CD1c-positive myeloid dendritic cell (primary cell): ENCODE measurements at regions not wholly inside any gene's neighbourhood (a gene's known extent, or its start where the extent isn't known, plus 50 kb on each side); places are given as distances from the start of the nearest gene placed in this dataset.

Experiments used
- DNase-seq: peaks from one replicate; pipeline ENCODE4 v3.0.0-alpha.2; 2016; ENCODE audit errors: extremely low spot score

DNA sequence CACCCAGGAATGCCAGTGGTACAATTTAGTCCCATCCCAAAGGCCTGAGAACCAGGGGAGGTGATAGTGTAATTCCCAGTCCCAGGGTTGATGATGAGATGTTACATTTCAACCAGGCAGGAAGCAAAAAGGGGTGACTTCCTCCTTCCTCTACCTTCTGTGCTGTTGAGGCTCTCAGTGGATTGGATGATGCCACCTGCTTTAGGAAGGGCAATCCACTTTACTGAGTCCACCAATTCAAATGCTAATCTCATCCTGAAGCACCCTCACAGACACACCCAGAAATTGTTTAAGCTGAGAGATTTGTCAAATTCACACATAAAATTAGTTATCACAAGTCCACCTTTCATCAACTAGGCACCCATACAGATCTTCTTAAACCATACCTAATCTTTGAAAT, 418.5 kb upstream of the GOLIM4 start:
- DNase-seq: no peak

- no peak for DNase-seq
Observed at GRCh38 chr3:168512802-168513201, 417.1 kb upstream of the GOLIM4 start.

GRCh38 chr3:168511428-168512014, 415.8 kb upstream of the GOLIM4 start:
- DNase-seq: no peak

GRCh38 chr3:168506589-168506988, 410.9 kb upstream of the GOLIM4 start:
- no peak for DNase-seq

- DNase-seq: no peak
Observed at GRCh38 chr3:168501570-168501969, 405.8 kb upstream of the GOLIM4 start.

GRCh38 chr3:168498194-168498593, 402.5 kb upstream of the GOLIM4 start:
- no peak for DNase-seq

- no peak for DNase-seq
Observed at GRCh38 chr3:168497741-168498140, 402.0 kb upstream of the GOLIM4 start.

GRCh38 chr3:168497183-168497582, 401.5 kb upstream of the GOLIM4 start:
- DNase-seq: no peak

- no peak for DNase-seq
Observed at GRCh38 chr3:168495932-168496331, 400.2 kb upstream of the GOLIM4 start.

DNA sequence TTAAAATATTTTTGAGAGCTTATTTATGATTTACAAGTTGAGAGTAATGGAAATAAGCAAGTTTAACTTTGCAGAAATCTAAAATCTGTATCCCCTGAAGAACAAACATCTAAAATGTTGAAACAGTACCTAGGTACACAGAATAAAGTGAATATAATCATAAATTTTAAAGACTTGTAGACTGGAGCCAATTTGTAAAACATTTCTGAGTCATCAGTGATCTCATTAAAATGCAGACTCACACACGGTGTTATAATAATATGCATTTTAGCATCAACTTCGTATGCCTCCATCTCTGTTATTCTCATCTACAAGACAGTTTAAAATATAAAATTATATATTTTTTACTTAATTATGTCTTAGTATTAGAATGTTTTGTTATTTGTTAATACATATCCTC, 399.5 kb upstream of the GOLIM4 start:
- DNase-seq: no peak

DNA sequence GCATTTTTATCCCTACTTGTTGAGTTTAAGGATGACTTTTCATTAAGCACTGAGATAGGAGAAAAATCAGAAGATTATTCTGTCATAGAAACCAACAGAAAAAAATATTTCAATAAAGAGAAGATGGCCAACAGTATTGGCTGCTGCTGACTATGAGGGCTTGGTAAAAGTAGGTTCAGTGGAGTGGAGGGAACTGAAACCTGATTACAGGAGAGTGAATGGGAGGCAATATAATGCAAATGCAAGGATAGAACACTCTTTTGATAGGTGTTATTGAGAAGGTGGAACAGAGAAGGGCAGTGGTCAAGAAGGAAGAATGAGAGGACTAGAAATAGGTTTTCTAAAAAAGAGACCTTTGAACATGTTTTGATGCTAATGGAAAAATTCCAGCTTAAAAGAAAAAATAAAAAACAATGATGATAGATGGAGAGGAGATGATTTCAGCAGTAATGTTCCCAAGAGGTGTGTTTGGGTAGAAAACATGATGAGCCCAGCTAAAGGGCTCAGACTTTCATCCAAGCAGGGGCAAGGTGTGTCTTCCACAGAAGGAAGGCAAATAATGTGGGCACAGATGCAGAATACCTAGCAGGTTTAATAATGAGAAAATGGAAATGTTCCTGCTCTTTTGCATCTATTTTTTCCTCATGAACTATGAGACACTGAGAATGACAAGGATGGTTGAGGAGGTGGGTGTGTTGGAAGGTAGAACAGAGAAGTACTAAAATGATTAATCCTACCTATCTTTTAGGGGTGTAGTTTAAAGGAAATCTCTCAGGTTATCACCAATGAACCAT, 397.9 kb upstream of the GOLIM4 start:
- DNase-seq: no peak

DNA sequence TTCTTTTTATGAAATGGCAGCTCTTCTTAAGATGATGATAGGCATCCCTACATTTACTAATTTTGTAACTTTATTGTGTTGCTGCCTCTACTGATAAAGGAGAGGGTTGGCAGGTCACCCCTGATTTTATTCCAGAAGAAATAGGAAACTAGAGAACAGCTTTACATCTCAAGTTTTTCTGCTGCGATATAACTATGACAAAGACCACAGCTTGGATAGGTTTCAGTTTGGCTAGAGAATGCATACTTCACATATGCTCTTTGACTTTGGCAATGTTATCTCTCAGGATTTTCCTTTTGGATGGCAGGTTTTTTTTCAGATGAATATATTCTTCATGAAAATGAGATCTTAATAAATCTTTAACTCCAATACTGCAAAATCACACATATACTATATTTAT, 395.3 kb upstream of the GOLIM4 start:
- no peak for DNase-seq

- no peak for DNase-seq
Observed at GRCh38 chr3:168489301-168489700, 393.6 kb upstream of the GOLIM4 start.

GRCh38 chr3:168485936-168486335, 390.2 kb upstream of the GOLIM4 start:
- DNase-seq: no peak

GRCh38 chr3:168476360-168476980, 380.7 kb upstream of the GOLIM4 start:
- DNase-seq: no peak

DNA sequence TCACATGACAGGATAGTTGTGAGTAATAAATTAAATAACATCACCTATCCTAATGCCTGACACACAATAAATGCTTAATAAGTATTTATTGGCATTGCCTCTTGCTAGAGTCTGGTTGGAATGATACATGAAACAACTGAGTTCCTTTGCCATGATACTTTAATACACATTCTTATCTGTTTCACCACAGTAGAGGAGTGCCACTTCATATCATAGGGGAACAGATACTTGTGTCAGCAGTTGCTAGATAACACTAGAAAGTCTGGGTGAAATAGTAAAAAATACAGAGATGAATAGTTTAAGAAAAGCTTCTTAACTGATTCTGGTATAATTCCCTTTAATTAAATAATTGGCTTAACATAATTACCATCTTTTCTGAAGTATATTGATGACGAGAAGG, 380.0 kb upstream of the GOLIM4 start:
- no peak for DNase-seq

DNA sequence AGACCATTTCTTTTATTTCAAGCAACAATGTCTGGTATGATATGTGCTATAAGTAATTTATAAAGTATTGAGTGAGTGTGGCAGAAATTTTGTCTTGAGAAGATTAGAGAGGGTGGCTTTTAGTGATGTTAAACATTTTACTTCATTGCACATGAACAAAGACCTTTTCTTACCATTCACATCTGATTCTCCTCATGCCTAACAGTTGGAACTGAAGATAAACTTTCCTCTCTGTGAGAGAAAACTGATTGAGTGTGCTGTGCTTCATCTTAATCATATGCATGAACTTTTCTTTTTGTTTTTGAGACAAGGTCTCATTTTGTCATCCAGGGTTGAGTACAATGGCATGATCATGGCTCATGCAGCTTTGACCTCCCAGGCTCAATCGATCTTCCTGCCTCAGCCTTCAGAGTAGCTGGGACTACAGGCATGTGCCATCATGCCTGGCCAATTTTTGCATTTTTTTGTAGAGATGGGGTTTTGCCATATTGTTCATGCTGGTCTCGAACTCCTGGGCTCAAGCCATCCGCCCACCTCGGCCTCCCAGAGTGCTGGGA, 377.7 kb upstream of the GOLIM4 start:
- DNase-seq: no peak

DNA sequence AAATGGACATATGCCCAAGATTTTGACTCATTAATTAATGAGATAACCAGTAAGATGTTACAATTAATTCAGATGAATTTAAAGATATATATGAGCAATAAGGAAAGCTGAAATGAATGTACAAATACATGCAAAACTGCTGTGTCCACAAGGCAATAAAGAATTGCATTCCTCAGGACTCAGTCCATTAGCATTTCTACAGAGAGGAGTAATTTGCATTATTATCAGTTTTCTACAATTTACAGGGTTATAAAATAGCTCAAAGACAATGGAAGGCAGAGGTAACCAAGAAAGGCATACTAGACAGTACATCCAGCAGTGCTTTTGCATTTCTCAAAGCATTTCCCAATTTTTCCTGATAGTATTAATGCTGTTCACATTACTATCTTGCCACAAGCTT, 377.1 kb upstream of the GOLIM4 start:
- DNase-seq: no peak

GRCh38 chr3:168470380-168470779, 374.7 kb upstream of the GOLIM4 start:
- DNase-seq: no peak

DNA sequence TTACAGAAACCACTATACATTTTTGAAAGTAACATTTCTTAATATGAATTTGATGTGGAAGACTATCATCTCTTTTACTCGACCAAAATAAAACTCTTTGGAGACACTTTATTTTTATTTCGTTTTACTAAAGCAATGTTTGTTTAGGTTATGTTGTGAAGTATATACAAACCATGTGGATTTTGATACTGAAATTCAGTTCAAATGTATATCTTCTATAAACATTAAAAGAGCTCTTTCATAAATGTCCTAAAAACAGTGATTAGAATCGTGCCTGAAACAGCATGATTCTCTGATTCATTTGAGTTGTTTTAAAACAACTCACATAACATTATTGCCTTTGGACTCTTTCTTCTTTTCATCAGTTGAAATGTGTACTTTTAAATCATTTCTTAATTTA, 373.7 kb upstream of the GOLIM4 start:
- no peak for DNase-seq

- peak; percentile 29 for DNase-seq
Observed at GRCh38 chr3:168467115-168467714, 371.5 kb upstream of the GOLIM4 start.

GRCh38 chr3:168461793-168462192, 366.1 kb upstream of the GOLIM4 start:
- no peak for DNase-seq
